Muscle layer of colon (tissue), 2 donors: ENCODE measurements at regions not wholly inside any gene's neighbourhood (a gene's known extent, or its start where the extent isn't known, plus 50 kb on each side); places are given as distances from the start of the nearest gene placed in this dataset.

Source experiments
- H3K27ac ChIP-seq: one replicate; pipeline ENCODE4 v1.7.0; 2013; ENCODE audit warnings: low read depth, mild to moderate bottlenecking, low read length, moderate library complexity
- H3K27me3 ChIP-seq, 2 donors: one replicate each; pipeline ENCODE4 v1.7.0; 2013; ENCODE audit warnings: low read length in 2 of 2, mild to moderate bottlenecking in 2 of 2; ENCODE audit not compliant: insufficient read depth in 2 of 2, control insufficient read depth in 1 of 2
- H3K36me3 ChIP-seq: one replicate; pipeline ENCODE4 v1.7.0; 2013; ENCODE audit warnings: mild to moderate bottlenecking, low read length; ENCODE audit not compliant: insufficient read depth
- H3K4me1 ChIP-seq: one replicate; pipeline ENCODE4 v1.7.0; 2013; ENCODE audit warnings: mild to moderate bottlenecking, low read length; ENCODE audit not compliant: insufficient read depth
- H3K4me3 ChIP-seq, 2 donors: one replicate each; pipeline ENCODE4 v1.7.0; 2013; ENCODE audit warnings: low read length in 2 of 2, low read depth in 1 of 2, mild to moderate bottlenecking in 1 of 2, moderate library complexity in 1 of 2
- H3K9ac ChIP-seq: one replicate; pipeline ENCODE4 v1.7.0; 2013; ENCODE audit warnings: low read length
- H3K9me3 ChIP-seq: one replicate; pipeline ENCODE4 v1.7.0; 2013; ENCODE audit warnings: mild to moderate bottlenecking, low read length
- donor health status: abdominal sarcoma.
- donor health status: Adenocarcinoma of cecum.

GRCh38 chr6:105624021-105624420 is 221.1 kb upstream of the PREP start:
- Histone ChIP-seq H3K27ac (no peak overlapping the region), H3K9ac (no peak overlapping the region), H3K4me3 (no peak overlapping the region), H3K27me3 (no peaks in the 10 kb centered on the region), H3K4me1 (no peaks in the 10 kb centered on the region), H3K9me3 (no peaks in the 10 kb centered on the region), H3K36me3 (no peaks in the 10 kb centered on the region)

GRCh38 chr6:105622226-105622625 is 219.3 kb upstream of the PREP start:
- Histone ChIP-seq H3K9ac (no peak overlapping the region), H3K36me3 (no peaks in the 10 kb centered on the region), H3K27ac (no peak overlapping the region), H3K4me1 (no peaks in the 10 kb centered on the region), H3K9me3 (no peaks in the 10 kb centered on the region), H3K27me3 (no peaks in the 10 kb centered on the region), H3K4me3 (no peak overlapping the region)

GRCh38 chr6:105621564-105622175 is 218.8 kb upstream of the PREP start:
- no peak overlapping the region for H3K27ac ChIP-seq
- no peaks in the 10 kb centered on the region for H3K9me3 ChIP-seq
- H3K4me3 ChIP-seq, result no peak overlapping the region
- no peaks in the 10 kb centered on the region for H3K4me1 ChIP-seq
- H3K9ac ChIP-seq, result no peak overlapping the region
- no peaks in the 10 kb centered on the region for H3K36me3 ChIP-seq
- H3K27me3 ChIP-seq, result no peaks in the 10 kb centered on the region

GRCh38 chr6:105620878-105621277 is 218.0 kb upstream of the PREP start:
- Histone ChIP-seq H3K9me3 (no peaks in the 10 kb centered on the region), H3K4me1 (no peaks in the 10 kb centered on the region), H3K36me3 (no peaks in the 10 kb centered on the region), H3K27ac (no peak overlapping the region), H3K9ac (no peak overlapping the region), H3K27me3 (no peaks in the 10 kb centered on the region), H3K4me3 (no peak overlapping the region)

- Histone ChIP-seq H3K27me3 (no peaks in the 10 kb centered on the region), H3K4me1 (no peaks in the 10 kb centered on the region), H3K4me3 (no peak overlapping the region), H3K36me3 (no peaks in the 10 kb centered on the region), H3K9ac (no peak overlapping the region), H3K9me3 (no peaks in the 10 kb centered on the region), H3K27ac (no peak overlapping the region)
These were observed 217.3 kb upstream of the PREP start for GRCh38 chr6:105619971-105620741.

- H3K9ac ChIP-seq, result no peak overlapping the region
- H3K4me1 ChIP-seq, result no peaks in the 10 kb centered on the region
- no peaks in the 10 kb centered on the region for H3K9me3 ChIP-seq
- H3K27me3 ChIP-seq, result no peaks in the 10 kb centered on the region
- H3K27ac ChIP-seq, result no peak overlapping the region
- H3K36me3 ChIP-seq, result no peaks in the 10 kb centered on the region
- H3K4me3 ChIP-seq, result no peak overlapping the region
These were observed 215.4 kb upstream of the PREP start for GRCh38 chr6:105618247-105618646.

- H3K4me1 ChIP-seq, result no peaks in the 10 kb centered on the region
- H3K36me3 ChIP-seq, result no peaks in the 10 kb centered on the region
- no peak overlapping the region for H3K4me3 ChIP-seq
- H3K9ac ChIP-seq, result no peak overlapping the region
- no peak overlapping the region for H3K27ac ChIP-seq
- no peaks in the 10 kb centered on the region for H3K9me3 ChIP-seq
- H3K27me3 ChIP-seq, result no peaks in the 10 kb centered on the region
These were observed 213.6 kb upstream of the PREP start for GRCh38 chr6:105616521-105616920.

GRCh38 chr6:105611606-105612005 is 208.7 kb upstream of the PREP start:
- H3K9ac ChIP-seq, result no peak overlapping the region
- H3K4me3 ChIP-seq, result no peak overlapping the region
- H3K27ac ChIP-seq, result no peak overlapping the region
- no peaks in the 10 kb centered on the region for H3K4me1 ChIP-seq
- no peaks in the 10 kb centered on the region for H3K9me3 ChIP-seq
- H3K36me3 ChIP-seq, result no peaks in the 10 kb centered on the region
- H3K27me3 ChIP-seq, result no peaks in the 10 kb centered on the region

- H3K9ac ChIP-seq, result no peak overlapping the region
- no peaks in the 10 kb centered on the region for H3K36me3 ChIP-seq
- H3K27me3 ChIP-seq, result no peaks in the 10 kb centered on the region
- no peaks in the 10 kb centered on the region for H3K9me3 ChIP-seq
- H3K4me3 ChIP-seq, result no peak overlapping the region
- H3K4me1 ChIP-seq, result peaks cover 5% of the 10 kb centered on the region
- no peak overlapping the region for H3K27ac ChIP-seq
These were observed 206.6 kb upstream of the PREP start for GRCh38 chr6:105609375-105609991.

- H3K4me1 ChIP-seq, result peaks cover 12% of the 10 kb centered on the region
- H3K9me3 ChIP-seq, result no peaks in the 10 kb centered on the region
- no peaks in the 10 kb centered on the region for H3K36me3 ChIP-seq
These were observed 206.0 kb upstream of the PREP start for GRCh38 chr6:105608711-105609374.

More at GRCh38 chr6:105608711-105609374, 206.0 kb upstream of the PREP start:
- Histone ChIP-seq H3K27me3 (no peaks in the 10 kb centered on the region), H3K27ac (no peak overlapping the region), H3K9ac (no peak overlapping the region), H3K4me3 (no peak overlapping the region)
